Epidermal melanocyte (primary cell): ENCODE measurements at regions not wholly inside any gene's neighbourhood (a gene's known extent, or its start where the extent isn't known, plus 50 kb on each side); places are given as distances from the start of the nearest gene placed in this dataset.
"Not testable (repeated sequence)": the region's sequence is repeated elsewhere in the genome, so short reads cannot be mapped to it uniquely, and the experiment has no call there.

ENCODE experiments used
- DNase-seq: peaks from one replicate; pipeline ENCODE4 v3.0.0; 2011; ENCODE audit warnings: low spot score; ENCODE audit not compliant: insufficient read length

DNA sequence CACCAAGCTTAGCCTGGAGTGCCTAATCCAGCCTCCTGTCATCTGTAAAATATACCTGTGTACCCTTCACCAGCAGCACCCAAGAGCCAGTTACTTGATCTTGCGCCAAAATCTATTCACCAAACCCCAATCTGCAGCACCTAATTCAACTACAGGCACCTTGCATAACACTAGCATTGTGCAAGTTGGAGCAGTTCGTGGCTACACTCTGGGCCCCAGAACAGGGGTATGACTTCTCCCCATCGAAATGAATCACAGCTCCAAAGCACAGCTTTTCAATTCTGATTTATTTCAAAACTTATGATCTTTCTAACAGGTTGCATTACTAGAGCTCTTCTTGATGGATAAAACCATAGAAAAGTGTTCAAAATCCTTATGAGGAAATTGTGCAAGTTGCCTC is 100.4 kb upstream of the TCF21 start:
- DNase-seq: no peak

DNA sequence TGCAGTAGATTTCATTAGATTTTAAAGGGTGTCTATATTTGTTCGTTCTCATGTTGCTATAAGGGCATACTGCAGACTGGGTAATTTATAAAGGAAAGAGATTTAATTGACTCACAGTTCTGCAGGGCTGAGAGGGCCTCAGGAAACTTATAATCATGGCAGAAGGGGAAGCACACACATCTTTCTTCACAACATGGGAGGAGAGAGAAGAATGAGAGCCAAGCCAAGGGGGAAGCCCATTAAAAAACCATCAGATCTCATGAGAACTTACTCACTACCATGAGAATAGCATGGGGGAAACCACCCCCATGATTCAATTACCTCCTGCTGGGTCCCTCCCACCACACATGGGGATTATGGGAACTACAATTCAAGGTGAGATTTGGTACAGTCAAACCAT is 99.5 kb upstream of the TCF21 start:
- DNase-seq: not testable (repeated sequence)

GRCh38 chr6:133790756-133791155 is 98.2 kb upstream of the TCF21 start:
- not testable (repeated sequence) for DNase-seq

DNA sequence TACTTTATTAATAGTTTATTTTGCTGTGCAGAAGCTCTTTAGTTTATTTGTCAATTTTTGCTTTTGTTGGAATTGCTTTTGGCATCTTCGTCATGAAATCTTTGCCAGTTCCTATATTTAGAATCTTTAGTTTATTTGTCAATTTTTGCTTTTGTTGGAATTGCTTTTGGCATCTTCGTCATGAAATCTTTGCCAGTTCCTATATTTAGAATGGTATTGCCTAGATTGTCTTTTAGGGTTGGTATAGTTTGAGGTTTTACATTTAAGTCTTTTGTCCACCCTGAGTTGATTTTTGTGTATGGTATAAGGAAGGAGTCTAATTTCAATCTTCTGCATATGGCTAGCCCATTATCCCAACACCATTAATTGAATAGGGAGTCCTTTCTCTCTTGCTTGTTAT is 93.9 kb upstream of the TCF21 start:
- DNase-seq: not testable (repeated sequence)

GRCh38 chr6:133796235-133796634 is 92.7 kb upstream of the TCF21 start:
- no peak for DNase-seq

DNA sequence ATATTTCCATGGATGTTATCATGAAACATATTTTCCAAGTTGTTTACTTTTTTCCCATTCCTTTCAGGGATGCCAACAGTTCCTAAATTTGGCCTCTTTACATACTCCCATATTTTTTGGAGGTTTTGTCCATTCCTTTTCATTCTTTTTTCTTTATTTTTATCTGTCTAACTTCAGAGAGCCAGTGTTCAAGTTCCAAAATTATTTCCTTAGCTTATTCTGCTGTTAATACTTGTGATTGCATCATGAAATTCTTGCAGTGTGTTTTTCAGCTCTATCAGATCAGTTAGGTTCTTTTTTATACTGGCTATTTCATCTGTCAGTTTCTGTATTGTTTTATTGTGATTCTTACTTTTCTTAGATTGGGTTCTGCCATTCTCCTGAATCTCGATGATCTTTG is 89.9 kb upstream of the TCF21 start:
- DNase-seq: no peak

DNA sequence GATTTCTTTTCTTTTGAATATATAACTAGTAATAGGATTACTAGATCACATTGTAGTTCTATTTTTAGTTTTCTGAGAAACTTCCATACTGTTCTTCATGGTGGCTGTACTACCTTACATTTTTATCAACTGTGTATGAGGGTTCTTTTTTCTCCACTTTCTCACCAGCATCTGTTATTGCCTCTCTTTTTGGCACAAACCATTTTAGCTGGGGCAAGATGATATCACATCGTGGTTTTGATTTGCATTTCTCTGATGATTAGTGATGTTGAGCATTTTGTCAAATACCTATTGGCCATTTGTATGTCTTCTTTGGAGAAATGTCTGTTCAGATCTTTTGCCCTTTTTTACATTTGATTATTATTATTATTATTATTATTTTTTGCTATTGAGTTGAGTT is 86.1 kb upstream of the TCF21 start:
- DNase-seq: no peak

DNA sequence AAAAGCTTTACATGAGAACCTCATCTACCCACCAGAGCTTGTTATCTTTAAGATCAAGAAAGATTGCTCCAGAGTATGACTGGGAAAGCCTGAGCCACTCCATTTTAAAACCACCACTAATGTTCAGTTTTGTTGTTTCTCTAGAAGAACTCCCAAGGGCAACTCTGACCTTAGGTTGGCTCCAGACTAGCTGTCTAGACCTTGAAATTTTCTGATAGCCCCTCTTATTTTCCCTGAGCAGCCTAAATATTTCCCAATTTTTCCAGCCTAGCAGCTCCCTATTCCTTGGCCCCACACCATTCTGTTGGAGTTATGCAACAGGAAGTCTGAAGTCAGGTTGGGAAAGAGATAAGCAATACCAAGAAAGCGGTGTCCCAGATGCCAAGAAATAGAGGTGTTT is 84.6 kb upstream of the TCF21 start:
- DNase-seq: no peak

DNA sequence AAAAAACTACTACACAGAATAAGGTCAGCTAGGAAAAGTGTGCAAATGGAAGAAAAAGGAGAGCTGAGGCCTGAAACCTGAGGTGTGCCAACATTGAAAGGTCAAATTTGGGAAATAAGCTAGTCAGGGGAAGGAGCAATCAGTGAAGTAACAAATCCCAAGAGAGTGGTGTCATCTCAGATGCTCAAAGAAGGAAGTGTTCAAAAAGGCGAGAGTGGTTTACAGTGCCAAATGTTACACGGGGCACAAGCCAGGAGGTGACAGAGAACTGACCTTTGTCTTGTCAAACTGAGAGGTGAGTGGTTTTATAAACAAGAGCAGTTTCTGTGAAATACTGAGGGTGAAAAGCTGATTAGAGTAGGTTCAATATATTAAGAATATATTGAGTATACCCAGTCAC is 83.0 kb upstream of the TCF21 start:
- no peak for DNase-seq

DNA sequence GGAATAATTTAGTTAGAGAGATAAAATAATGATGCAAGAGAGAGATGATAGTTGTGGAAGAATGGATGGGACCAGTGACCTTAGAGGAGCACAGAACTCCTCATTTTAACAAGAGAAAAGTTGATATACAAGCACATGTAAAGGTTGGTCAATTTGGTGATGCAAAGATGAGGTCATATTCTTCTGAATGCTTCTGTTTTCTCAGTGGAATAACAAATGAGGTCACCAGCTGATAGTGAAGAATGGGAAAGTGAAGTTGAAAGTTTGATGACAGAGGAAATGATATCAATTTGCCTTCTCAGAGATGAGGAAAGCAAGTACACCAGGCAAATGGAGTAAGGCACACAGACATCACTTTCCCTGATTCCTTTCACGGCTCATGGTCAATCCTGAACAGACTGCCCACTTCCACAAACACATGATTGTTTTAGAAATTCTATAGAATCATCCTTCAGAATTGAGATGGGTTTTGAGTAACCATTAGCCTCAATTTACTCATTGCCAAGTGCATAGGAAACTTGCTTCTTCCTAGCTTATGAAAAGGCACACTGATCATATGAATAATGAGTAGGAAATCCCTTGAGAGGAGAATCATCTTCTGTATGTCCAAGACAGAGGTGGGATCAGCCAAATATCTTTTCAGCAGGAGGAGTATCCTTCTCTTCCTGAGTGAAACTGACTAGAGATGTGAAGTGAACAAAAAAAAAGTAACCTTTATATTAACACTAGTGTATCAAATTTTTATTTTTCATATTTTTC is 82.4 kb upstream of the TCF21 start:
- DNase-seq: no peak

GRCh38 chr6:133807501-133807900 is 81.4 kb upstream of the TCF21 start:
- DNase-seq: no peak

DNA sequence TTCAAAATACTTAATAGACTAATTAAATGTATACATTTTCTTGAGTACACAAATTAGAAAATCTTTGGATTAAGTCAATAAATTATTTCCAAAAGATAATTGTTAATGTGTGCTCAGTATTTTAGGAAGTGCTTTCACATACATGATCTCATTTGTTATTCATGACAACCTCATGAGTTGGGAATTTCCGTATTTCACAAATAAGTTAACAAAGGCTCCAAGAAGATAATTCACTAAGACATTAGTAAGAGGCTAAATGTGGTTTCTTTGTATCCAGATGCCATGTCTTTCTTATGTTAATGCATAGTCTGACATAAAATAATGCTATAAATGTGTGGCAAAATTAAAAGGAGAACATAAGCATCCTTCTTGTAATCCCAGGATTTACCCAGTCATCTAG is 79.5 kb upstream of the TCF21 start:
- no peak for DNase-seq

- DNase-seq: no peak
Measured at GRCh38 chr6:133811557-133811956, 77.4 kb upstream of the TCF21 start.

DNA sequence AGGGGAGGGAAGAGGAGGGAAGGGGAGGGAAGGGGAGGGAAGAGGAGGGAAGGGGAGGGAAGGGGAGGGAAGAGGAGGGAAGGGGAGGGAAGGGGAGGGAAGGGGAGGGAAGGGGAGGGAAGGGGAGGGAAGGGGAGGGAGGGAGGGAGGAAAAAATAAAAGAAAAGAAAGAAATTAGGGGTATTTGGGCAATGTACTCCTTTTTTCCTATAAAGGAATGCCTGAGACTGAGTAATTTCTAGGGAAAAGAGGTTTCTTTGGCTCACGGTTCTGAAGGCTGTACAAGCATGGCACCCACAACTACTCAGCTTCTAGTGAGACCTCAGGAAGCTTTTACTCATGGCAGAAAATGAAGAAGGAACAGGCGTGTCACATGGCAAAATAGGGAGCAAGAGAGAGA is 76.5 kb upstream of the TCF21 start:
- not testable (repeated sequence) for DNase-seq

DNA sequence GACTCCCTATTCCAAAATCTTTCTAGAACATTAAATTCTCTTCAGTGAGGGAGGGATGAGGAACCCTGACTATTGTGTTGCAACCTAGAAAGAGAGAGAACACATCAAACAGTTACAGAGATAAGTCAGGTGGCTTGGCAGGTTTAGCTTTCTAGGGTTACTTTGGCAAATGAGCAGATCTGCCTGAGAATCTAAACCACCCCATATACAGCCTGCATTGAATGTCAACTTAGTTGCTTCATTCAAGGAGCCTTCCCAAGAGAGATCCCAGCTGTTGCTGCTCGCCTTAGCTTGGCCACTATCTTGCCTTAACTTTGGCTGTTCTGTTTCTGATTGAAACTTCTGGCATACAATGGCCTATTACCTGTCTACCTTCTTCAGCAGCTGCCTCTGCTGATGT is 74.7 kb upstream of the TCF21 start:
- no peak for DNase-seq

DNA sequence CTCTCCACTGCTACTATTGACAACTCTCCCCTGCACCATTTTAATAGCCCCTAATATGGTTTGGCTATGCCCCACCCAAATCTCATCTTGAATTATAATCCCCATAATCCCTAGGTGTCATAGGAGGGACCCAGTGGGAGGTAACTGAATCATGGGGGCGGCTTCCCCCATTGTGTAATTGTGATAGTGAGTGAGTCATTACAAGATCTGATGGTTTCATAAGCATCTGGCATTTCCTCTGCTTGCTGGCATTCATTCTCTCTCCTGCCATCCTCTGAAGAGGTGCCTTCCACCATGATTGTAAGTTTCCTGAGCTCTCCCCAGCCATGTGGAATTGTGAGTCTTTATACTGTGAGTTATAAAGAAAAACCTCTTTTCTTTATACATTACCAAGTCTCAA is 74.1 kb upstream of the TCF21 start:
- DNase-seq: no peak

GRCh38 chr6:133815313-133815712 is 73.6 kb upstream of the TCF21 start:
- no peak for DNase-seq

DNA sequence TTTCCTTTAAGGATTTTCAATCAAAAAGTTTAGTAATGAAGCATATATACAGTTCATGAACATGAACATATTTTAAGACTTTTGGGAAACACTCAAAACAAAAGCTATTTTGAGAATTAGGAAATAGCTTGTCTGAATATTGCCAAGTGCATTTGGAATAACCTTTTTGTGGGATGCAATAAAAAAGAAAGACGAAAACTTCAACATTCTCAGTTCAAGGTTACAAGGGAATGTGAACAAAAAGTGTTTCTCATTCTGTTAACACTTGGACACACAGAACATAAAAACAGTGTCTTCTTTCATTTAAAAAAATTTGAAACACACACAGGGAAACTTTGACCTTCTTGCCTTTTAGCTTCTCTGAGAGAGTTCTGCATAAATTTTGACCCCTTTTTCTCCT is 72.7 kb upstream of the TCF21 start:
- DNase-seq: no peak

DNA sequence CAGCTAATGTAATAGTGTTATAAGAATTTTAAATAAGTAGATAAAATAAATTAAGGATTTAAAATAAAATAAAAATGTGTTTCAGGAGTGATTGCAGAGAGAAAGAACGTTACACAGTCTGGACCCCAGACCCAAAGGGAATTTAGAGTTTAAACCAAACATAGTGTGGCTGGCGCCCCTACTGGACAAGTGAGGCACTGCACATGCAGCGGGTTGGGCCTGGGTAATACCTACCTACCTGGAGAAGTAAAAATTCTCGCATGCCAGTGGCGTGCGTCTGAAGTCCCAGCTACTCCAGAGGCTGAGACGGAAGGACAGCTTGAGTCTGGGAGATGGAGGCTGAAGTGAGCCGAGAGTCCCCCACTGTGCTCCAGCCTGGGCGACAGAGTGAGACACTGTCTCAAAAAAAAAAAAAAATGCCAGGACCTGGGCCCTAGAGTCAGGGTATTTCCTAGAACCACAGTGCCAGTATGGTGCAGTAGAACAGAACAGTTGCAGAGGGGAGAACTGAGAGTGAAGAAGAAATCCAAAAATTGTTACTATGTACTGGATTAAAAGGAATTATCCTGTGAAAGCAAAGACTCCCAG is 71.4 kb upstream of the TCF21 start:
- DNase-seq: no peak

GRCh38 chr6:133818320-133818719 is 70.6 kb upstream of the TCF21 start:
- no peak for DNase-seq

GRCh38 chr6:133820208-133820607 is 68.7 kb upstream of the TCF21 start:
- no peak for DNase-seq

DNA sequence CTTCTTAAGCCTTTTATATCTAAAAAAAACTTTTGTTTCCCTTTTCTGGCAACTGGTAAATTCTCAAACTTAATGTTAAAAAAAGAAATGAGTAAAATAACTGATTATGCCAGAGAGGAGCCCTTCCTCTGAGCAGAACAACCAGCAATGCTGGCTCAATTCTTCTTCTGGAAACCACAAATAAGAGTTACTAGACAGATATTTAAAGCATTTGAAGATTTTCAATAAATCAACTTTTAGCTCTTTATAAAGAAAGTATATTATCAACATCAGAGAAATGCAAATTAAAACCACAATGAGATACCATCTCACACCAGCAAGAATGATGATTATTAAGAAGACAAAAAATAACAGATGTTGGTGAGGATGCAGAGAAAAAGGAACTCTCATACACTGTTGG is 61.1 kb upstream of the TCF21 start:
- no peak for DNase-seq

- DNase-seq: no peak
Measured at GRCh38 chr6:133833949-133834359, 55.0 kb upstream of the TCF21 start.
